ENCODE measurements at regions not wholly inside any gene's neighbourhood (a gene's known extent, or its start where the extent isn't known, plus 50 kb on each side); places are given as distances from the start of the nearest gene placed in this dataset.
"Not testable (repeated sequence)": the region's sequence is repeated elsewhere in the genome, so short reads cannot be mapped to it uniquely, and the experiment has no call there.

DNA sequence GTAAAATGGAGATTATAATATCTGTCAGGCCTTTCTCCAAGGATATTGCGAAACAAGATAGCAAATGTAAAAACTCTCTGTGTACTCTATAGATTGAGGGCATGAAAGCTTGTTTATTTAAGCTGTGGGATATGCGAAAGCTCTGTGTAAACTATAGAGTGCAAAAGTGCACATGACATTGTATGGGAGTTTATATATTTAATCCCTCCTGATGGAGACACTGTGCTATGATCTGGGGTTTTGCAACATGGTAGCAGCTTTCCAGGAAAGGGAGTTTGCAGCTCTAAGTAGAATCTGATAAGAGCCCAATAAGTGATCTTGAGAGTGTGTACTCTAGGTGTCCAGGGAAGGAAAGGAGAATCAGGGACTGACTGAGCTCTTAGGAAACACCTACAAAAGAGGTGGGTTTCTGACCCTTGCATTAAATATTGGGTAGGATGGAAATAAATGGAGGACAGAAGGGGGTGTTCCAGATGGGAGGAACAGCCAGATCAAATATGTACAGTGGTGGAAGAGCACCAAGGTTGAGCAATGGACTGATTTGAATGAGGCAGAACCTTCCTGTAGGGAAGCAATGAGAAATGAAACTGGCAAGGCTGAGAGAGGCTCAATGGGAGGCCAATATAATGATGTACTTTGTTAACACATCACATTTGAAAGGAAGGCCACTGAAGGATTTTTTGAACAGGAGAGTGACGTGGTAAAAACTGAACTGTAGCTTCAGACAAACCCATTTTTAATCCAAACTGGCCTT is 450.1 kb downstream of the GJA1 start:
- DNase-seq: no peak

DNA sequence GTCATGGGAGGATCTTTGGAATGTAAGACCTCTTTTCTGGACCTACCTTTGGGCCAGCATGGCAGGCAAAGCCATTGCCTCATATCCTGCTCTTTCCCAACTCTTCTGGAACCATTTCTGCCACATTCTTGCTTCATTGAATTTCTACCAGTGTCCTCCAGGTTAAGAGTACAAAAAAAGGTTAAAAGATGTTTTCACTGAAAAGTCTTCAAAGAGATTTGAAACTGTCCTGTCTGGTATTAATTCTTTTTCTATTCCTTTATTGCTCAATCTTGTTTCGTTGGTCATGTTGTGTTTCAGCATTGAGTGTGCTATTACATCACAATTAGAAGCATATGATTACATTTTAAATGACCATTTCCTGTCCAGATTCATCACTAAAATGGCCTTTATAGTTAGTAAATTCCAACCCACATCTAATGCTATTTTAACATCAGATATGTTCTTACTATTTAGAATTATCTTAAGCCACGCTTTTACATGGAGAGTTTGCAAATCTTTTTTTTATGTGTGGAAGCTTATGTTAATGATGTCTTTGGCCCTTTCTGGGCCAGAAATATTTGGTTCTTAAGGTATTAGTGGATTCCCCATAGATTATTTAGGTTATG is 450.9 kb downstream of the GJA1 start:
- DNase-seq: no peak

- DNase-seq: no peak
Observed at GRCh38 chr6:121887724-121888123, 452.3 kb downstream of the GJA1 start.

DNA sequence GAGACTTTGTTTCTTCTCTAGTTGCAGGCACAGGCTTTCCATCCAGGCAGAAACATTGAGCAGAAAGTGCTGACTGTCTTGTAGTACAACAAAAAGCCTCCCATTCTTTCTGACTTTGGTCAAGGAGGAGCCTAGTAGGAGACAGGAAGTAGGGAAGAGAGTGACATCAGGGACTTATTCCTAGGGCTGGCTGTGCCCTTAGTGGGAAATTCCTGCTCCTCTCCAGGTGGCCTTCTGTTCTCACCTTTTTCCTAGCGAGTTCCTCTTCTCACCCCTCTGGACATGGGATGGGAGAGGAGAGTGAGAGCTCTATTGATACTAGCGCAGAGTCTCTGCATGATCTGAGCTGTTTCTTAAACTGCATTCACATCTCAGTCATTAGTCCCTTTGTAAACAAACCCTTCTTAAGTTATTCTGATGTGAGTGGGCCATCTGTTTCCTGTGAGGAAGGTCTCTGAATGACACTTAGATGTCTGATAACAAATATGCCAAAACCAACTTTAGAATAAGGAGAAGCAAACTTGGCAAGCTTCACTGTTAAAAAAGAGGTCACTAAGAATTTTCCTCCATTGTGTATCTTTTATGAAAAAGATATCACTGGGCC is 455.0 kb downstream of the GJA1 start:
- no peak for DNase-seq

GRCh38 chr6:121895731-121896130 is 460.3 kb downstream of the GJA1 start:
- DNase-seq: not testable (repeated sequence)

GRCh38 chr6:121896363-121896762 is 460.9 kb downstream of the GJA1 start:
- DNase-seq: no peak

DNA sequence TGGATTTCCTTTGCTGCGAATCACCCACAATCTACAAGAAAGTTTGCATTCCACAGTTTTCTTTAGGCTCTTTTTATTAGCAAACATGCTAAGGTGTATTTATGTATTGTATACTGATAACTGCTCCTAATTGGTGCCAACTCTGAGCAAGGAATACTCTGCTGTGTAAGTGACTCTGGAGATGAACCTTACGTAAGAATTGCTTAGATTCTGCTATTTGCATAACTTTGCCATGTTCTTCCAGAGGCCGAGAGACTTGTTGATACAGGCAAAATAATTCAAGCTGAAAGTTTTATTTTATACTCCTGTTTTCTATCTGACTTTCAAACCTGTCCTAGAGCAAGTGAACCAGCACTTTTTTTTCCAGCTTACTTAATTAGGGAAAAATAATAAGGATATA is 461.3 kb downstream of the GJA1 start:
- no peak for DNase-seq

DNA sequence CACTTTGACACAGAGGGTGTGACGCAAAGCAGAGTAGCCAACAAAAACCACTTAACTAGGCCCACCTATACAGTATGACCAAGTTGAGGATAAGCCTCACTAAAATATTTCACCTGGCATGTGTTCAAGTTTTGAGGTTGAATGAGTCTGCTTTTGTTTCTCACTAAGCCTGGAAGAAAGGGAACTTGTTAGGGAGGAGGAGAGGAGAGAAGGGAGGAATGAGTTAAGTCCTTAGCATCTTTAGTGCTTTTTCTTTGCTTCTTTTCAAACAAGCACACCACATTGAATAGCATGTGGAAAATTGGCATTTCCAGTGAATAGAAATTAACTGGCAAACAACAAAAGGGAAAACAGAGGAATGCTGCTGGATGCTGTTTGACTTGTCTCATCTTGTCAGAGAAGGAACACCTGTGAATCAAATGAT is 461.9 kb downstream of the GJA1 start:
- DNase-seq: no peak

DNA sequence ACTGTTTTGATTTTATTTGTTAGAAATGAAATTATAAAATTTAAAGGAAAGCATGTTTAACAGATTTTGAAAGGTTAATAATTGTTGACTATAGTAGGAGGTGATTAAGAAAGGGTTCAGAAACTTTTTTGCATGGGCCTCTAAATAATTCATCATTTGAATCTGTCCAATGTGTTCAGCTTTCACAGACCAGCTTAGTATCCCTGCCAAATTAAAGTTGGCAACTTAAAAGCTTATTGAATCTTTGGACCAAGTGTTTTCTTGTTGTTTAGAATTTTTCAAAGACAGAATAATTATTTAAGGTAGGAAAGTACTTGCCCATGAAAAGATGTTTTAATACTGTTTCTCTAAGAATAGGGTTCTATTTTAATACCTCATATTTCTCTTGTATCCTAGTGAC is 466.0 kb downstream of the GJA1 start:
- DNase-seq: no peak

DNA sequence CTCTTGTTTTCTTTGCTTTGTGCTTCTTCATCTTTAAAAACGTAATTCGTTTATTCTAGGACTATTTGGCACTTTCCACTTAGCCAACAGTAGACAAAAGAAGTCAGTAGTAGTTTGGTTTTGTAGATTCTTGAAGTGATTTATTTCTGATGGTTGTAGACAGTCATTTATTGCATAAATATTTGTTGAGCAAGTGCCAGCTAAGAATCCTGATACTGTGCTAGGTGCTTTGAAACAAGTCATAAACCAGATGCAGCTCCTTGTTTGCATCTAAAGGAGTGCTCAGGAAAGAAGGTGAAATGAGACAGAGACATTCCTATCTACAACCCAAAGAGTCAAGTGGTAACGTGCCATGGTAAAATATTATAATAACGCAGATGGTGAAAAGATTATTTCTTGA is 469.1 kb downstream of the GJA1 start:
- DNase-seq: no peak

DNA sequence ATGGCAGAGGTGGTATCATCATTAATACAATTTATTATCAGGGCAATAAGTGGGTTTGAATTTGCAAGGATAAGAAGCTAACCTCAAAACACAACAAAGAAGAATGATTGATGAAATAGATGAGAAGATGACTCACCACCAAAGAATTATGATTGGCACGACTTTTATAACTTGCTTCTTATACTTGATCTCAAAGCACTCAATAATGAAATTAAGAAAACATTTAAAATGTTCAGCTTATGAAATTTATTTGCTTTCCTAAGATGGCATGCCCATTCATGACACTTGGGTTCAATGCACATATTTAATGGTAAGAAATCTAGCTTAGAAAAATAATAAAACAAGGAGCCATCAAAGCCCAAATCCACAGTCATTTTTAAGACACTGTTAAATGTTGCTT is 477.5 kb downstream of the GJA1 start:
- no peak for DNase-seq

DNA sequence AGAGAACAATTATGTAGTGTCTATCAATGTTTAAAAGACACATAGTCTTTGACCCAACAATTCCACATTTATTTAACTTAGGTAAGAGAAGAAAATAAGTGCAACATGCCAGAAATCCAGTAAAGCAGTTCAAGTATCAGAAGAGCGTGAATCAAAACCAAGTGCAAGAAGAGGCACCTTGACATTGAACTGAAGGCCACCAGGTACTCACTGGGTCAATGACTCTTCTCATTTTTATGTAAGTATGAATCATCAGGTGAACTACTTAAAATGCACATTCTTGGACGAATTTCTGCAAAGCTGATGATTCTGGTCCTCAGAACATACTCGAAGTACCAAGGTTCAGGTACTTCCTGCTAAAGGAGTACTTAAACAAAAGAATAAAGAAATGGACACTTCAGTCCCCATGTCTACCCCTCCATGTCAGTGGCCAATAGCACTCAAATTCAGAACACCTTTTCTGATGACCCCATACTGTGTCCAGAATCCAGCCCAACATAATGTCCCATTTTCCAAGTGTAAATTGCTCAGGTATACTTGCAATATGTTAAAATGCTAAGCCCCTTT is 481.9 kb downstream of the GJA1 start:
- no peak for DNase-seq

- no peak for DNase-seq
Observed at GRCh38 chr6:121917834-121918559, 481.5 kb upstream of the HSF2 start.

DNA sequence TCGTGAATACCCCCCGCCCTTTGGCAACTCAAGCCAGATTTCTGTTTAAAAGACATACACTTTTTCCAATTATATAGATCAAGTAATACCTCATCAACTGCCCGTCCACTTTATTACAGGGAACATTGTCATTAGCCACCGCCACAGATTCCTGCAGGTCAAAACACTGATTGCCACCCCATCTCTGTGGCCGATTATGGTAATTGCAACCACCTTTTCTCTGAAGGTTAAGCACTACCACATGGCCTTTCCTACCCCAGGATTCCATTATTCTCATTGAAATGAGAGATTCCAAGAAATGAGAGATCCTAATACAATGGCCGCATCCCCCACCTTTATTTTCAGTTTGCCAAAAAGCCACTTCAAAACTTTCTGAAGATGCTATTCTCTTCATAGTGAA is 478.8 kb upstream of the HSF2 start:
- DNase-seq: no peak

GRCh38 chr6:121925024-121925423 is 474.4 kb upstream of the HSF2 start:
- no peak for DNase-seq

GRCh38 chr6:121925534-121926255 is 473.8 kb upstream of the HSF2 start:
- DNase-seq: no peak

DNA sequence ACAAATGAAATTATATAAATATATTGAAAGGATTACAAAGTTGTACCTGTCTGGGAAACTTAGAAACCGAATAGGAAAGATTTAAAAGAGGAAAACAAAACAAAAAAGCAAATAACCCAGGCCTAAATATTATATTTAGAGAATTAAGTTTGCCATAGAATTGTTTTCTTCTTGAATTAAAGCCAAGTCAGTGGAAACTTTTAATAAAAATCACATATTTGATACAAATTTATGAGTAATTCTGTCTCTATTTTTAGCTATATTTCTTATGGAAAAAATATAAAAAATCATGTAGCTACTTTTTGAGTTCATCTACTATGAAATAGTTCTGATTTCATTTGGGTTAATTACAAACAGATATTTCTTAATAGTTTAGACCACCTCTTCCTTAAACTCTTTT is 470.2 kb upstream of the HSF2 start:
- no peak for DNase-seq

GRCh38 chr6:121932076-121932991 is 467.1 kb upstream of the HSF2 start:
- no peak for DNase-seq

- DNase-seq: no peak
Observed at GRCh38 chr6:121934451-121934850, 465.0 kb upstream of the HSF2 start.

DNA sequence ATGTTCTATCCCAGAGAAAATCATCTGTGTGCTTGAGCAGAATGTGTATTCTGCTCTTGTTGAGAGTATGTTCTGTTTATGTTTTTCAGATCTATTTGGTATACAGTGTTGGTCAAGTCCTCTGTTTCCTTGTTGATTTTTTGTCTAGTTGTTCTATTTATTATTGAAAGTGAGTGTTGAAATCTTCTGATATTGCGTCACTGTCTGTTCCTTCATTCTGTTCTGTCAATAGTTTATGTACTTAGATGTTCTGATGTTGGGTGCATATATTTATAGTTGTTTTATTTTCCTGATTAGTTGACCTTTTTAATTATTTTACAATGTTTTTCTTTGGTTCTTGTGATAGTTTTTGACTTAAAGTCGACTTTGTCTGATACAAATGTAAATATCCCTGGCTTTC is 458.7 kb upstream of the HSF2 start:
- DNase-seq: no peak

DNA sequence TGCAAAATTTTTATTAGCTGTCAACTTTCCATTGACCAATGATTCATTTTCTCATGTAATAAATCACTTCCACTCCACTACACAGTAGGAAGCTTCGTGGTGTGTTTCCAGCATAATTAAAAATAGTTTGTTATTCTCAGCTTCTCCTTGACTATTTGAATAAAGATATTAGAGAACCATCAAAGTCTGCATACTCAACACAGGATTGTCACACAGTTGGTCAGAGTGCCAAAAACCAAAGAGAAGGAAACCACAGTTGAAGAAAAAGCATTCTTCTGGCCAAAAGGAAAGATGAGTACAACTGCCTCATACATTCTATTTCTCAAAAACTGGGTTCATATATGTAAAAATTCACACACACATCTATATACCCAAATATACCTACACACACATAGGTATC is 455.1 kb upstream of the HSF2 start:
- no peak for DNase-seq

DNA sequence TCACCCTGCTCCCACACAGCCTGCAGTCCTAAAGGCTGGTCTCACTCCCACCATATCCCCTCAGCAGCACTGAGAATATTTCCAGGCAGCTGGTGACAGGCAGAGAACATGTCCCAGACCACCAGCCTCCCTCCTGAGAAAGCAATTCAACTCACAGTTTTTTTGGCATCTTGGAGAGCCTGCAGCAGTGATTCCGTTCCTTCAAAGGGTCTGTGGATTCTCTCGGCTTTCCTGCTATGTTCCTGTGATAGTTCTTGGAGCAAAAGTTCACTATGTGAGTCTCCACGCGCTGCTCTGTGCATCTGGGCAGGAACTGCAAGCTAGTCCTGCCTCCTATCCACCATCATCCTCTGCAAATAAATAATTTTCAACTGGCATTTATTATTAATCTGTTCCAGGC is 448.3 kb upstream of the HSF2 start:
- no peak for DNase-seq

All from activated CD4-positive, alpha-beta T cell treated with anti-CD3 and anti-CD28 coated beads, Interleukin-2, Interleukin-6, amounts not matched to agents 100 ng/mL and 50 ng/mL, durations not matched to agents 16 hours and 8 hours (primary cell).